K562 (cell line): ENCODE measurements at regions not wholly inside any gene's neighbourhood (a gene's known extent, or its start where the extent isn't known, plus 50 kb on each side); places are given as distances from the start of the nearest gene placed in this dataset.

Experiments used
- ATAC-seq: fragments of 200-7000 bp; cut with Tn5 transposase; 3 replicates; pipeline ENCODE4 v1.9.1; 2020; ENCODE audit warnings: moderate library complexity
- BruUV-seq: library from RNA; stranded (reverse); fragments of 400-500 nt; replicated peaks from 2 replicates; lab custom pipeline; 2021; lab: Mats Ljungman, UMichigan
- CTCF ChIA-PET: fragments of 300-600 bp; formaldehyde crosslinking; extraction: SDS; loops from one replicate; lab custom pipeline; 2021; ENCODE audit warnings: low intra/inter-chr PET ratio; lab: Yijun Ruan, JAX
- POLR2A ChIA-PET: fragments of 300-600, 350-650 bp; sonication (Branson Sonifier 250); formaldehyde crosslinking; extraction: SDS; loops from one replicate; lab custom pipeline; 2021; ENCODE audit warnings: antibody characterized with exemption, inconsistent platforms; lab: Yijun Ruan, JAX
- DNase-seq, 4 experiments: peaks; one replicate each; pipeline versions ENCODE4 v3.0.0 to v3.0.0-alpha.2; 2011 to 2018; ENCODE audit warnings: low spot score in 3 of 4, mixed read lengths in 3 of 4; ENCODE audit errors: extremely low read depth in 1 of 4
- FAIRE-seq: peaks from 2 replicates; lab custom pipeline; 2011; peaks lifted over from hg19 to GRCh38; lab: Jason Lieb, UNC
- H2AFZ ChIP-seq: 2 replicates; pipeline ENCODE4 v1.6.0; 2011; ENCODE audit warnings: low read depth, low read length, control low read depth, inconsistent platforms
- H3K27ac ChIP-seq: fragments of 200-600 bp; 3 replicates; pipeline ENCODE4 v1.8.0; 2011; ENCODE audit warnings: low read depth, mild to moderate bottlenecking, control low read depth, inconsistent platforms, low read length, moderate library complexity, mixed read lengths; ENCODE audit errors: extremely low read depth
- H3K27me3 ChIP-seq, 2 experiments: fragments of 300-600 bp in 1 of 2; 2 replicates in 1 of 2; 3 replicates in 1 of 2; pipeline versions ENCODE4 v1.6.0 to v1.8.0; 2011; ENCODE audit warnings: inconsistent platforms in 2 of 2, low read length in 2 of 2, mild to moderate bottlenecking in 1 of 2, mixed read lengths in 1 of 2, moderate library complexity in 1 of 2; ENCODE audit not compliant: control insufficient read depth in 2 of 2, insufficient read depth in 2 of 2
- H3K36me3 ChIP-seq: fragments of 300-600 bp; 3 replicates; pipeline ENCODE4 v1.8.0; 2011; ENCODE audit warnings: mild to moderate bottlenecking, low read length, inconsistent platforms; ENCODE audit not compliant: control insufficient read depth, insufficient read depth
- H3K4me1 ChIP-seq, 2 experiments: fragments of 200-600 bp in 1 of 2; replicated peaks in 1 of 2; 2 replicates in 1 of 2; 3 replicates in 1 of 2; pipeline versions ENCODE4 v1.5.1 to v1.8.0; 2011; ENCODE audit warnings: inconsistent platforms in 2 of 2, low read length in 2 of 2, mild to moderate bottlenecking in 1 of 2, mixed read lengths in 1 of 2, moderate library complexity in 1 of 2; ENCODE audit not compliant: control insufficient read depth in 2 of 2, insufficient read depth in 2 of 2
- H3K4me2 ChIP-seq: 2 replicates; pipeline ENCODE4 v1.6.1; 2011; ENCODE audit warnings: low read length, control low read depth, inconsistent platforms, mixed read lengths; ENCODE audit not compliant: insufficient read depth
- H3K4me3 ChIP-seq: fragments of 200-600 bp; sonication (generic), shearing (Covaris generic); 2 replicates; pipeline ENCODE4 v1.5.1; 2016; ENCODE audit warnings: control low read depth, inconsistent platforms
- H3K79me2 ChIP-seq: fragments of 200-600 bp; 3 replicates; pipeline ENCODE4 v1.8.0; 2011; ENCODE audit warnings: low read length, inconsistent platforms; ENCODE audit not compliant: control insufficient read depth, insufficient read depth
- H3K9ac ChIP-seq, 2 experiments: 2 replicates each; pipeline versions ENCODE4 v1.6.0 to v1.6.1; 2011; ENCODE audit warnings: low read depth in 2 of 2, low read length in 2 of 2, control low read depth in 1 of 2, inconsistent platforms in 1 of 2, mild to moderate bottlenecking in 1 of 2, mixed read lengths in 1 of 2; ENCODE audit not compliant: insufficient read depth in 1 of 2
- H3K9me1 ChIP-seq: one replicate; pipeline ENCODE4 v1.6.0; 2011; ENCODE audit warnings: inconsistent platforms, mild to moderate bottlenecking, low read length, moderate library complexity; ENCODE audit not compliant: control insufficient read depth, insufficient read depth
- H3K9me3 ChIP-seq: replicated peaks from 2 replicates; pipeline ENCODE4 v1.5.1; 2011; ENCODE audit warnings: low read depth, low read length, inconsistent platforms; ENCODE audit not compliant: control insufficient read depth, insufficient read depth
- H4K20me1 ChIP-seq: replicated peaks from 2 replicates; pipeline ENCODE4 v1.6.1; 2011; ENCODE audit warnings: low read length, inconsistent platforms, mixed read lengths; ENCODE audit not compliant: control insufficient read depth, insufficient read depth
- C11orf30 ChIP-seq: fragments of 450-650 bp; IDR thresholded peaks from 2 replicates; pipeline ENCODE4 v1.6.1; 2016; ENCODE audit warnings: low read depth, mild to moderate bottlenecking
- CHD4 ChIP-seq: fragments of 200-600 bp; sonication (generic); IDR thresholded peaks from 3 replicates; pipeline ENCODE4 v1.6.1; 2012; ENCODE audit warnings: low read depth, mild to moderate bottlenecking, mixed read lengths, low read length, inconsistent platforms; ENCODE audit not compliant: insufficient read depth, insufficient replicate concordance, poor library complexity, severe bottlenecking
- HNRNPL ChIP-seq: fragments of 200-400 bp; formaldehyde crosslinking; IDR thresholded peaks from 2 replicates; pipeline ENCODE4 v1.6.1; 2017; ENCODE audit warnings: low read depth, mild to moderate bottlenecking, low read length
- NCOR1 ChIP-seq: fragments of 450-650 bp; IDR thresholded peaks from 2 replicates; pipeline ENCODE4 v1.6.1; 2016; ENCODE audit warnings: mild to moderate bottlenecking, moderate library complexity
- PYGO2 ChIP-seq: fragments of 450-650 bp; IDR thresholded peaks from 2 replicates; pipeline ENCODE4 v1.6.1; 2016; ENCODE audit warnings: mild to moderate bottlenecking, missing genetic modification characterization, moderate library complexity, missing compliant biosample characterization
- SMARCE1 ChIP-seq: fragments of 450-650 bp; IDR thresholded peaks from 2 replicates; pipeline ENCODE4 v1.7.1; 2016; ENCODE audit warnings: mild to moderate bottlenecking
- SMC3 ChIP-seq: conservative IDR thresholded peaks from 2 replicates; pipeline ENCODE4 v1.6.1; 2011; ENCODE audit warnings: low read depth, low read length, improper control_type of control experiment; ENCODE audit not compliant: insufficient read depth
- SNRNP70 ChIP-seq: fragments of 200-400 bp; formaldehyde crosslinking; optimal IDR thresholded peaks from 2 replicates; pipeline ENCODE3; 2017; ENCODE audit warnings: low read depth, low read length
- SRSF9 ChIP-seq: fragments of 200-400 bp; formaldehyde crosslinking; IDR thresholded peaks from 2 replicates; pipeline ENCODE4 v1.6.1; 2017; ENCODE audit warnings: low read depth, low read length, borderline replicate concordance
- ZBTB17 ChIP-seq: fragments of 450-650 bp; formaldehyde crosslinking; IDR thresholded peaks from 2 replicates; pipeline ENCODE4 v1.4.0; 2020; ENCODE audit warnings: mild to moderate bottlenecking
- ZNF324 ChIP-seq: fragments of 250-450 bp; sonication (Bioruptor Pico); IDR thresholded peaks from 2 replicates; pipeline ENCODE4 v1.4.0; 2020; ENCODE audit warnings: mild to moderate bottlenecking
- ZNF589 ChIP-seq: fragments of 200-800 bp; sonication (Bioruptor generic); IDR thresholded peaks from 2 replicates; pipeline ENCODE4 v1.6.1; 2016; ENCODE audit warnings: low read depth, missing genetic modification characterization, missing compliant biosample characterization
- WGBS: fragments of 100-300 bp; shearing (Covaris generic); methylation state at CpG from one replicate; pipeline ENCODE4 v1.1.6; 2016; ENCODE audit warnings: low coverage, mixed read lengths; ENCODE audit not compliant: insufficient coverage; ENCODE audit errors: missing lambda C conversion rate; 5-methylcytosine and 5-hydroxymethylcytosine counted together
- in situ Hi-C: fragments of 300-500 bp; cut with MboI; formaldehyde crosslinking; loops from 4 replicates; pipeline ENCODE4 v1.15.0; 2018; ENCODE audit warnings: inconsistent platforms, mixed read lengths
- intact Hi-C: fragments of 100-400 bp; cut with micrococcal nuclease; formaldehyde crosslinking; loops from 2 replicates; pipeline ENCODE4 v1.14.2; 2022
- TF ChIP-seq, protein P1 (sequence below): fragments of 250-450 bp; sonication (Bioruptor Pico); IDR thresholded peaks from 2 replicates; pipeline ENCODE4 v1.9.0; 2021; ENCODE audit warnings: mild to moderate bottlenecking, inconsistent platforms

DNA sequence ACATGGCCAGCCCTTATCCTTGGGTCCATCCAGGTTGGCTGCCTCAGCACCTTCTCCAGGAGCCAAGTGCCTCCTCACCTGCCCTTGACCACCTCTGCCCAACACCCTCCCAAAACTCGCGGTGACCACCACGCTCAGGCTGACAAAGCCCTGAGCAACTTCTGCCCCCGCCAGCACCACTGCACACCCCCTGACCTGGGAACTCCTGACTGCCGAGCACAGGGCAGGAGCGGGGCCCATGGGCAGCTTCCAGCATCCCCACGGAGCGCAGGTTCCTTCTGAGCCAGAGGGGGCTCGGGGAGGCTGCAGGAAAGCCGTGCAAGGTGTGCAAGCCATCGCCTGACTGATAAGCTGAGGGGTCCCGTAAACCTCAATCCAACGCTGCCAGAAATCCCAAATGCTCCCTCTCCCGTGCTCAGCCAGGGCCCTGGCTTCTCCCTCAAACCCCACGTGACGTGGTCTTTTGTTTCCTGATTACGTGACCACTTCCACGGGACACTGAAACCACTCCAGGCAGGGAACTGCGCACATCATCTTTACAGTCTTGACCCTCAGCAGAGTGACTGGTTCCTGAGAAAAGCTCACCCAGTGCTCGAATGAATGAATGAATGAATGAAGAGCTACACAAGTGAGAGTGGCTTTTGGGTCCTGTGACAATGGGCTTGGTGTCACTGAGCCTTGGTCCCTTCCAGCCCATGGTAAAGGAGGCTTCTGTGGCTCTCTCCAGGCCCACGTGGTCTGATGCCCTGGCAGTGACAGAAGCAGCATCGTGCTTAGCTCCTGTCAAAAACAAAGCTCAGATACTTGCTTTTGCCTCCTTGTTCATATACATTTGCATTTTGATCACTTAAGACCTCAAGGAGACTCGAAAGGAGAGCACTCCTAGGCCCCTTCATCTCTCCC lies 249.8 kb upstream of the PPP2R2D start:
- H3K36me3 ChIP-seq = no peaks in the 10 kb centered on the region
- FAIRE-seq (no peak), ATAC-seq (no peak), DNase-seq (no peak)
- TF ChIP-seq SNRNP70 = no peak
- no peak for TF ChIP-seq ZNF324 (CRISPR knock-in tag)
- TF ChIP-seq SRSF9 = no peak
- TF ChIP-seq ZBTB17 (CRISPR knock-in tag) = no peak
- TF ChIP-seq ZNF589 = no peak
- TF ChIP-seq, protein P1, sequence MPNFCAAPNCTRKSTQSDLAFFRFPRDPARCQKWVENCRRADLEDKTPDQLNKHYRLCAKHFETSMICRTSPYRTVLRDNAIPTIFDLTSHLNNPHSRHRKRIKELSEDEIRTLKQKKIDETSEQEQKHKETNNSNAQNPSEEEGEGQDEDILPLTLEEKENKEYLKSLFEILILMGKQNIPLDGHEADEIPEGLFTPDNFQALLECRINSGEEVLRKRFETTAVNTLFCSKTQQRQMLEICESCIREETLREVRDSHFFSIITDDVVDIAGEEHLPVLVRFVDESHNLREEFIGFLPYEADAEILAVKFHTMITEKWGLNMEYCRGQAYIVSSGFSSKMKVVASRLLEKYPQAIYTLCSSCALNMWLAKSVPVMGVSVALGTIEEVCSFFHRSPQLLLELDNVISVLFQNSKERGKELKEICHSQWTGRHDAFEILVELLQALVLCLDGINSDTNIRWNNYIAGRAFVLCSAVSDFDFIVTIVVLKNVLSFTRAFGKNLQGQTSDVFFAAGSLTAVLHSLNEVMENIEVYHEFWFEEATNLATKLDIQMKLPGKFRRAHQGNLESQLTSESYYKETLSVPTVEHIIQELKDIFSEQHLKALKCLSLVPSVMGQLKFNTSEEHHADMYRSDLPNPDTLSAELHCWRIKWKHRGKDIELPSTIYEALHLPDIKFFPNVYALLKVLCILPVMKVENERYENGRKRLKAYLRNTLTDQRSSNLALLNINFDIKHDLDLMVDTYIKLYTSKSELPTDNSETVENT = no peak
- no peak for TF ChIP-seq HNRNPL
- no peak for TF ChIP-seq PYGO2 (tag)
- TF ChIP-seq SMC3 = no peak
- no peak for TF ChIP-seq CHD4
- no peak for TF ChIP-seq NCOR1
- no peak for TF ChIP-seq C11orf30
- TF ChIP-seq SMARCE1 = no peak
- H3K27ac ChIP-seq = no peak overlapping the region
- CTCF ChIA-PET = no interaction called here
- no peaks in the 10 kb centered on the region for H3K9me3 ChIP-seq
- no TSS peak for BruUV-seq
- no peak overlapping the region for H2AFZ ChIP-seq
- intact Hi-C loops (no loop called here), in situ Hi-C loops (no loop called here)
- no peaks in the 10 kb centered on the region for H4K20me1 ChIP-seq
- no peaks in the 10 kb centered on the region for H3K4me1 ChIP-seq
- H3K27me3 ChIP-seq = peaks cover 0 to 44% of the 10 kb centered on the region in 2 experiments; a peak in 3 of 5 replicates
- no peak overlapping the region for H3K9ac ChIP-seq
- H3K79me2 ChIP-seq = no peaks in the 10 kb centered on the region
- H3K4me2 ChIP-seq = no peak overlapping the region
- POLR2A ChIA-PET = interaction anchor here (0.6 kb wide), 1 partner anchor 278 kb away, joined by 4 read pairs; no protein-coding TSS in a partner anchor
- WGBS = 0% methylated on average over 14 of the region's 23 CpGs
- no peaks in the 10 kb centered on the region for H3K9me1 ChIP-seq
- no peak overlapping the region for H3K4me3 ChIP-seq
